Esophagus squamous epithelium (tissue), 4 donors: ENCODE measurements at regions not wholly inside any gene's neighbourhood (a gene's known extent, or its start where the extent isn't known, plus 50 kb on each side); places are given as distances from the start of the nearest gene placed in this dataset.

ENCODE experiments used
- CTCF ChIP-seq, 6 experiments: fragments of 450-650 bp in 4 of 6; fragments of 200-600 bp in 2 of 6; sonication (generic) in 2 of 6; IDR thresholded peaks; one replicate each; pipeline ENCODE4 v1.5.1; 2016 to 2019; ENCODE audit warnings: antibody characterized with exemption in 6 of 6, mild to moderate bottlenecking in 4 of 6, moderate library complexity in 4 of 6
- POLR2A ChIP-seq, 4 donors: fragments of 450-650 bp; IDR thresholded peaks; one replicate each; pipeline ENCODE4 v1.6.1; 2017; ENCODE audit warnings: antibody characterized with exemption in 4 of 4, mild to moderate bottlenecking in 4 of 4, moderate library complexity in 3 of 4

GRCh38 chr16:74092336-74092735, 204.3 kb upstream of the PSMD7 start:
- TF ChIP-seq CTCF (IDR thresholded peaks at IDR 0.05) = no peak
- TF ChIP-seq POLR2A (IDR thresholded peaks at IDR 0.05) = no peak
